Activated CD8-positive, alpha-beta memory T cell treated with anti-CD3 and anti-CD28 coated beads, Interleukin-2, amount 50 U/mL, for 1 hour (primary cell): ENCODE measurements at regions not wholly inside any gene's neighbourhood (a gene's known extent, or its start where the extent isn't known, plus 50 kb on each side); places are given as distances from the start of the nearest gene placed in this dataset.
"Not testable (repeated sequence)": the region's sequence is repeated elsewhere in the genome, so short reads cannot be mapped to it uniquely, and the experiment has no call there.

Source experiments
- DNase-seq: peaks from one replicate; pipeline ENCODE4 v3.0.0-alpha.2; 2020; ENCODE audit errors: extremely low read depth

- DNase-seq: no peak
Observed at GRCh38 chr9:7545371-7546165, 254.0 kb downstream of the DMAC1 start.

- DNase-seq: no peak
Observed at GRCh38 chr9:7542693-7543092, 256.9 kb downstream of the DMAC1 start.

GRCh38 chr9:7542126-7542525, 257.5 kb downstream of the DMAC1 start:
- no peak for DNase-seq

GRCh38 chr9:7536310-7536939, 263.2 kb downstream of the DMAC1 start:
- DNase-seq: no peak

GRCh38 chr9:7534211-7534935, 265.2 kb downstream of the DMAC1 start:
- DNase-seq: no peak

- DNase-seq: no peak
Observed at GRCh38 chr9:7533376-7534090, 266.0 kb downstream of the DMAC1 start.

- no peak for DNase-seq
Observed at GRCh38 chr9:7523426-7524043, 276.0 kb downstream of the DMAC1 start.

- no peak for DNase-seq
Observed at GRCh38 chr9:7520396-7520795, 279.2 kb downstream of the DMAC1 start.

GRCh38 chr9:7516376-7516775, 283.2 kb downstream of the DMAC1 start:
- no peak for DNase-seq

GRCh38 chr9:7510199-7510598, 289.4 kb downstream of the DMAC1 start:
- no peak for DNase-seq

GRCh38 chr9:7509576-7510145, 289.9 kb downstream of the DMAC1 start:
- no peak for DNase-seq

- DNase-seq: no peak
Observed at GRCh38 chr9:7508516-7508915, 291.1 kb downstream of the DMAC1 start.

- no peak for DNase-seq
Observed at GRCh38 chr9:7507566-7508270, 291.9 kb downstream of the DMAC1 start.

GRCh38 chr9:7507026-7507425, 292.6 kb downstream of the DMAC1 start:
- DNase-seq: no peak

- DNase-seq: no peak
Observed at GRCh38 chr9:7500521-7500920, 299.1 kb downstream of the DMAC1 start.

- DNase-seq: no peak
Observed at GRCh38 chr9:7491641-7492040, 307.9 kb downstream of the DMAC1 start.

- DNase-seq: no peak
Observed at GRCh38 chr9:7490317-7491108, 309.1 kb downstream of the DMAC1 start.

GRCh38 chr9:7489036-7489435, 310.5 kb downstream of the DMAC1 start:
- no peak for DNase-seq

GRCh38 chr9:7484014-7484413, 315.6 kb downstream of the DMAC1 start:
- DNase-seq: not testable (repeated sequence)

- DNase-seq: no peak
Observed at GRCh38 chr9:7481570-7481969, 318.0 kb downstream of the DMAC1 start.
